ENCODE measurements at regions not wholly inside any gene's neighbourhood (a gene's known extent, or its start where the extent isn't known, plus 50 kb on each side); places are given as distances from the start of the nearest gene placed in this dataset.

DNA sequence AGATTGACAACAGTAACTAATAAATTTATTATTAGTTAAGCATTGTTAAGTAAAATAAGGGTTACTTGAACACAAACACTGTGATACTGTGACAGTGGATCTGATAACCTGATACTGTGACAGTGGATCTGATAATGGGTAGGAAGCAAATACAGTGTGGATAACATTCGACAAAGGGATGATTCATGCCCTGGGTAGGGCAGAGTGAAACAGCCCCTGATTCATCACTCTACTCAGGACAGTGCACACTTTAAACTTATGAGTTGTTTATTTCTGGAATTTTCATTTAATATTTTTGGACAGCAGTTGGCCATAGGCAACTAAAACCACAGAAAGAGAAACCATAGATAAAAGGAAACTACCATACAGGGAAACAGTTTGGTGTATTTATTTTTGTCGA lies 60.8 kb upstream of the CTSC start:
- no peak overlapping the region for H3K4me3 ChIP-seq (replicated peaks in 1 of 2; ENCODE audit: low read depth in 1 of 2, low read length in 2 of 2)
- peak; percentile 12 for DNase-seq (ENCODE audit: low read depth, low spot score)
- peak; percentile 86 for ATAC-seq
- H3K9me3 ChIP-seq (ENCODE audit: control insufficient read depth in 1 of 2, insufficient read depth in 1 of 2, low read depth in 1 of 2, low read length in 2 of 2) = no peaks in the 10 kb centered on the region
- BruUV-seq (replicated peaks) = no TSS peak
- TF ChIP-seq RAD21 (IDR thresholded peaks at IDR 0.05; ENCODE audit: low read depth) (0 out of 2 replicates have a peak, but pooled peaks have one; percentile 4), ATF3 (IDR thresholded peaks at IDR 0.05) (no peak), YY1 (IDR thresholded peaks at IDR 0.05; ENCODE audit: extremely low read depth, insufficient replicate concordance, low read depth, low read length) (no peak), SP1 (IDR thresholded peaks at IDR 0.05; ENCODE audit: low read depth) (peak; percentile 35), ZNF274 (IDR thresholded peaks at IDR 0.05; ENCODE audit: low read depth, low read length) (no peak), SIN3A (IDR thresholded peaks at IDR 0.05; ENCODE audit: low read depth) (no peak), REST (IDR thresholded peaks at IDR 0.05; ENCODE audit: low read depth) (no peak), FOSL1 (IDR thresholded peaks at IDR 0.05; ENCODE audit: low read depth) (peak; percentile 46), CBX3 (IDR thresholded peaks at IDR 0.05; ENCODE audit: low read depth) (no peak), POLR2AphosphoS5 (IDR thresholded peaks at IDR 0.05; ENCODE audit: low read depth, low read length) (no peak), JUND (IDR thresholded peaks at IDR 0.05) (peak; percentile 48; the same call in 1 of the 2 replicates)
- no peak overlapping the region for H3K9ac ChIP-seq (ENCODE audit: low read length)
- CTCF ChIA-PET = no interaction called here
- RAD21 ChIA-PET (ENCODE audit: low non-redundant PET in 1 of 2, low total read pairs in 2 of 2, uncharacterized antibody in 2 of 2, unreplicated experiment in 2 of 2) = no interaction called here
- H3K27ac ChIP-seq (ENCODE audit: low read depth, low read length) = no peak overlapping the region
- peak overlapping the region; percentile 44 for H3K4me2 ChIP-seq (ENCODE audit: low read length)
- no peaks in the 10 kb centered on the region for H3K27me3 ChIP-seq (ENCODE audit: insufficient read depth, low read length)
- no peaks in the 10 kb centered on the region for H3K79me2 ChIP-seq (ENCODE audit: insufficient read depth, low read length)
- peak overlapping the region; percentile 27 for H2AFZ ChIP-seq (ENCODE audit: low read depth, low read length, poor library complexity, severe bottlenecking)
- no peaks in the 10 kb centered on the region for H4K20me1 ChIP-seq (ENCODE audit: insufficient read depth)
- no peaks in the 10 kb centered on the region for H3K36me3 ChIP-seq (ENCODE audit: control insufficient read depth in 1 of 2, insufficient read depth in 2 of 2, low read length in 2 of 2)
- no peaks in the 10 kb centered on the region for H3K9me2 ChIP-seq (ENCODE audit: insufficient read depth)
- POLR2A ChIA-PET = no interaction called here
- peaks cover 0 to 19% of the 10 kb centered on the region in 2 experiments; a peak in 3 of 4 replicates for H3K4me1 ChIP-seq (ENCODE audit: control insufficient read depth in 1 of 2, insufficient read depth in 2 of 2, low read length in 2 of 2)
- intact Hi-C loops (cut with micrococcal nuclease) = no loop called here

Data from HCT116 (cell line).